ENCODE measurements at regions not wholly inside any gene's neighbourhood (a gene's known extent, or its start where the extent isn't known, plus 50 kb on each side); places are given as distances from the start of the nearest gene placed in this dataset.
A peak's percentile ranks its signal among the peaks of the same experiment; 100 is the strongest.

DNA sequence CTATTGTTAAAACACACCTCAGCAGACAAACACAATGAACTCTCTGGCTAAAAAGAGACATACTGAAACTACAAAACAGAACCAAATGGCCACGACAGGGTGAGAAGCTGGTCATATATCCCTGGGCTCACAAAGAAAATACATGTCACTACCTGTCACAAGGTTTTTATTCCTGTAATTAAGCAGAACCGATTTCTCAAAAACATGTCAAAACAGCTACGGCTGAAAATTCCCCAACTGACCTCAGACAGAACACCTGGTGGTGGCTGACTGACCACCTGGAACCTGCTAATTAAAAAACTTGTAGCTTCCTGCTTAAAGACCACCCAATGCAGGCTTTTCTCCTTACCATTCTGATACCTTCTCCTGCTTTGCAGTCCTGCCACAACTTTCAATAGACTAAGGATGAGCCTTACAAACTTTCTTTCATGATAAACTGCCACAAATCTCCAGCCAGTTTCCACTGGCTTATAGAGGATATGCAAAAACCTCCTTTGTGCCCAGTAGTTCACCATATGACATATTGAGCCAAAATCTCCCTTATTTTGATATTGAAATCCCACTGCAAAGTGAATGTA, 571.9 kb downstream of the SPOCK3 start:
- Histone ChIP-seq H3K27me3 (ENCODE audit: control insufficient read depth in 1 of 2, insufficient read depth in 1 of 2, low read length in 2 of 2) (no peaks in the 10 kb centered on the region), H3K4me2 (ENCODE audit: low read length, poor library complexity, severe bottlenecking) (no peak overlapping the region), H2BK120ac (ENCODE audit: low read depth, low read length) (no peak overlapping the region), H3K36me3 (ENCODE audit: control insufficient read depth in 1 of 2, insufficient read depth in 2 of 2, low read depth in 1 of 2, low read length in 2 of 2) (no peaks in the 10 kb centered on the region), H2BK15ac (ENCODE audit: low read depth, poor library complexity, severe bottlenecking) (no peak overlapping the region), H3K14ac (ENCODE audit: low read length in 2 of 2) (no peak overlapping the region), H4K8ac (ENCODE audit: low read length) (no peak overlapping the region), H4K91ac (ENCODE audit: low read length) (no peak overlapping the region), H2BK5ac (ENCODE audit: low read depth, low read length, poor library complexity, severe bottlenecking) (no peak overlapping the region), H2BK12ac (ENCODE audit: low read length in 2 of 2) (no peak overlapping the region), H3K9ac (ENCODE audit: low read length) (no peak overlapping the region), H3K27ac (ENCODE audit: low read length, poor library complexity, severe bottlenecking) (no peak overlapping the region), H3K79me1 (replicated peaks; ENCODE audit: low read length, poor library complexity, severe bottlenecking) (no peaks in the 10 kb centered on the region), H3K4me1 (ENCODE audit: control insufficient read depth, insufficient read depth, low read depth, low read length) (no peaks in the 10 kb centered on the region), H3K9me3 (ENCODE audit: control insufficient read depth, low read length) (peaks cover 14% of the 10 kb centered on the region), H2AFZ (ENCODE audit: low read depth, low read length) (no peak overlapping the region), H3K18ac (ENCODE audit: low read depth in 1 of 2, low read length in 2 of 2) (no peak overlapping the region), H3K4me3 (ENCODE audit: insufficient read depth in 1 of 2, low read depth in 1 of 2, low read length in 2 of 2) (no peak overlapping the region), H3K4ac (ENCODE audit: low read depth in 1 of 2, low read length in 2 of 2) (no peak overlapping the region), H2AK5ac (ENCODE audit: low read length, severe bottlenecking) (no peak overlapping the region), H3K23ac (ENCODE audit: low read length in 2 of 2) (no peak overlapping the region)
- 62% methylated on average over 3 of the region's 3 CpGs for WGBS
- DNase-seq: no peak

DNA sequence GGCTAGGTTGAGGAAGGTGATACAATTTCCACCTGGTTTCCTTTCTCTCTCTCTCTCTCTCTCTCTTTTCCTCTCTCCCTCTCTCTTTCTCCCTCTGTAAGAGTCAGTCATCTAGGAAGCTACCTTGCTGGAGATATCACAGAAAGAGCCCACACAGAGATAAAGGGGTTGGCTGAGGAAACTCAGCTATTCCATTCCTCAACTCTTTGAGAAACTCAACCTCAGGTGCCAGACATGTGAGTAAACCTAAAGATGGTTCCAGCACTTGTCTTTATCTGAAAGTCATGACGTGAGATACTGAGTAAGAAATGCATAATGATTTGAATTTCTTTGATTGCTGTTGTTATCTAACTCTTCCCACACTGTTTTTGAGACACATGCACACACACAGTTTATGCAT, 564.0 kb downstream of the SPOCK3 start:
- H3K9me3 ChIP-seq (ENCODE audit: control insufficient read depth, low read length): peaks cover 7% of the 10 kb centered on the region
- no peaks in the 10 kb centered on the region for H3K79me1 ChIP-seq (replicated peaks; ENCODE audit: low read length, poor library complexity, severe bottlenecking)
- no peak overlapping the region for H3K9ac ChIP-seq (ENCODE audit: low read length)
- H3K4me1 ChIP-seq (ENCODE audit: control insufficient read depth, insufficient read depth, low read depth, low read length): no peaks in the 10 kb centered on the region
- no peak for DNase-seq
- no peak overlapping the region for H2AK5ac ChIP-seq (ENCODE audit: low read length, severe bottlenecking)
- no peak overlapping the region for H3K14ac ChIP-seq (ENCODE audit: low read length in 2 of 2)
- no peak overlapping the region for H3K4me2 ChIP-seq (ENCODE audit: low read length, poor library complexity, severe bottlenecking)
- no peak overlapping the region for H2AFZ ChIP-seq (ENCODE audit: low read depth, low read length)
- H2BK12ac ChIP-seq (ENCODE audit: low read length in 2 of 2): no peak overlapping the region
- no peak overlapping the region for H3K27ac ChIP-seq (ENCODE audit: low read length, poor library complexity, severe bottlenecking)
- H3K4me3 ChIP-seq (ENCODE audit: insufficient read depth in 1 of 2, low read depth in 1 of 2, low read length in 2 of 2): no peak overlapping the region
- H2BK15ac ChIP-seq (ENCODE audit: low read depth, poor library complexity, severe bottlenecking): no peak overlapping the region
- H2BK5ac ChIP-seq (ENCODE audit: low read depth, low read length, poor library complexity, severe bottlenecking): no peak overlapping the region
- WGBS: no CpG with 5 or more reads among the region's 1 CpG
- no peaks in the 10 kb centered on the region for H3K36me3 ChIP-seq (ENCODE audit: control insufficient read depth in 1 of 2, insufficient read depth in 2 of 2, low read depth in 1 of 2, low read length in 2 of 2)
- H4K8ac ChIP-seq (ENCODE audit: low read length): no peak overlapping the region
- H3K4ac ChIP-seq (ENCODE audit: low read depth in 1 of 2, low read length in 2 of 2): no peak overlapping the region
- H4K91ac ChIP-seq (ENCODE audit: low read length): no peak overlapping the region
- no peak overlapping the region for H2BK120ac ChIP-seq (ENCODE audit: low read depth, low read length)
- H3K27me3 ChIP-seq (ENCODE audit: control insufficient read depth in 1 of 2, insufficient read depth in 1 of 2, low read length in 2 of 2): no peaks in the 10 kb centered on the region
- H3K18ac ChIP-seq (ENCODE audit: low read depth in 1 of 2, low read length in 2 of 2): no peak overlapping the region
- H3K23ac ChIP-seq (ENCODE audit: low read length in 2 of 2): no peak overlapping the region

GRCh38 chr4:166673911-166674310, 560.4 kb downstream of the SPOCK3 start:
- no peak overlapping the region for H3K27ac ChIP-seq (ENCODE audit: low read length, poor library complexity, severe bottlenecking)

GRCh38 chr4:166675411-166675810, 558.9 kb downstream of the SPOCK3 start:
- Histone ChIP-seq H2BK120ac (ENCODE audit: low read depth, low read length) (no peak overlapping the region), H3K79me1 (replicated peaks; ENCODE audit: low read length, poor library complexity, severe bottlenecking) (no peaks in the 10 kb centered on the region), H3K27ac (ENCODE audit: low read length, poor library complexity, severe bottlenecking) (peak overlapping the region; percentile 60), H3K18ac (ENCODE audit: low read depth in 1 of 2, low read length in 2 of 2) (no peak overlapping the region), H3K14ac (ENCODE audit: low read length in 2 of 2) (no peak overlapping the region), H3K23ac (ENCODE audit: low read length in 2 of 2) (no peak overlapping the region), H2BK5ac (ENCODE audit: low read depth, low read length, poor library complexity, severe bottlenecking) (no peak overlapping the region), H2BK12ac (ENCODE audit: low read length in 2 of 2) (no peak overlapping the region), H3K27me3 (ENCODE audit: control insufficient read depth in 1 of 2, insufficient read depth in 1 of 2, low read length in 2 of 2) (no peaks in the 10 kb centered on the region), H2AK5ac (ENCODE audit: low read length, severe bottlenecking) (no peak overlapping the region), H3K4me2 (ENCODE audit: low read length, poor library complexity, severe bottlenecking) (no peak overlapping the region), H3K4ac (ENCODE audit: low read depth in 1 of 2, low read length in 2 of 2) (no peak overlapping the region), H3K9me3 (ENCODE audit: control insufficient read depth, low read length) (peaks cover 7% of the 10 kb centered on the region), H3K4me3 (ENCODE audit: insufficient read depth in 1 of 2, low read depth in 1 of 2, low read length in 2 of 2) (no peak overlapping the region), H2AFZ (ENCODE audit: low read depth, low read length) (no peak overlapping the region), H4K91ac (ENCODE audit: low read length) (no peak overlapping the region), H4K8ac (ENCODE audit: low read length) (no peak overlapping the region), H3K36me3 (ENCODE audit: control insufficient read depth in 1 of 2, insufficient read depth in 2 of 2, low read depth in 1 of 2, low read length in 2 of 2) (no peaks in the 10 kb centered on the region), H3K9ac (ENCODE audit: low read length) (no peak overlapping the region), H2BK15ac (ENCODE audit: low read depth, poor library complexity, severe bottlenecking) (no peak overlapping the region), H3K4me1 (ENCODE audit: control insufficient read depth, insufficient read depth, low read depth, low read length) (no peaks in the 10 kb centered on the region)
- DNase-seq: peak; percentile 88
- 11% methylated on average over 1 of the region's 4 CpGs for WGBS

More at GRCh38 chr4:166673911-166674310, 560.4 kb downstream of the SPOCK3 start:
- Histone ChIP-seq H4K8ac (ENCODE audit: low read length) (no peak overlapping the region), H2BK15ac (ENCODE audit: low read depth, poor library complexity, severe bottlenecking) (no peak overlapping the region), H3K4me1 (ENCODE audit: control insufficient read depth, insufficient read depth, low read depth, low read length) (no peaks in the 10 kb centered on the region), H4K91ac (ENCODE audit: low read length) (no peak overlapping the region), H3K4me3 (ENCODE audit: insufficient read depth in 1 of 2, low read depth in 1 of 2, low read length in 2 of 2) (no peak overlapping the region), H2BK12ac (ENCODE audit: low read length in 2 of 2) (no peak overlapping the region), H3K23ac (ENCODE audit: low read length in 2 of 2) (no peak overlapping the region), H3K4me2 (ENCODE audit: low read length, poor library complexity, severe bottlenecking) (no peak overlapping the region), H3K9ac (ENCODE audit: low read length) (no peak overlapping the region), H3K4ac (ENCODE audit: low read depth in 1 of 2, low read length in 2 of 2) (no peak overlapping the region), H3K27me3 (ENCODE audit: control insufficient read depth in 1 of 2, insufficient read depth in 1 of 2, low read length in 2 of 2) (no peaks in the 10 kb centered on the region), H3K18ac (ENCODE audit: low read depth in 1 of 2, low read length in 2 of 2) (no peak overlapping the region), H3K14ac (ENCODE audit: low read length in 2 of 2) (no peak overlapping the region), H2AFZ (ENCODE audit: low read depth, low read length) (no peak overlapping the region), H2BK5ac (ENCODE audit: low read depth, low read length, poor library complexity, severe bottlenecking) (no peak overlapping the region), H3K9me3 (ENCODE audit: control insufficient read depth, low read length) (peaks cover 7% of the 10 kb centered on the region), H3K36me3 (ENCODE audit: control insufficient read depth in 1 of 2, insufficient read depth in 2 of 2, low read depth in 1 of 2, low read length in 2 of 2) (no peaks in the 10 kb centered on the region), H2AK5ac (ENCODE audit: low read length, severe bottlenecking) (no peak overlapping the region), H2BK120ac (ENCODE audit: low read depth, low read length) (no peak overlapping the region), H3K79me1 (replicated peaks; ENCODE audit: low read length, poor library complexity, severe bottlenecking) (no peaks in the 10 kb centered on the region)
- WGBS: 100% methylated on average over 1 of the region's 1 CpG
- DNase-seq: no peak
